ENCODE measurements at regions not wholly inside any gene's neighbourhood (a gene's known extent, or its start where the extent isn't known, plus 50 kb on each side); places are given as distances from the start of the nearest gene placed in this dataset.

DNA sequence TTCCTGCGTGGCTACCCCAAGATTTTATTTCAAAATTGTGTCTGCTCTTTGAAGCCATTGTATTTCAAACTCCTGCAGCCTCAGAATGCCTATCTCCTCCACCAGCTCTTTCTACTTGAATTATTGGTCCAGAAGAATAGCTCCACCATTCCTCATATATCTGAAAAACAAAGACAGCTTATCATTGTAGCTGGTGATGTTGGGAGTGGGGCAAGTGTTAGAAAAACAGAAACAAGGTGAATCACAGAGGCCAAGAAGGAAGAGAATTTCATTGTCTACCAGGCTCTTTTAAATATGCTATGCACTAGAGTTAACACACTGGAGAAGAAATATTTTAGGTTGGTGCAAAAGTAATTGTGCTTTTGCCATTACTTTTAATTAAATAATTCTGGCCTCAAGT, 307.9 kb upstream of the ROPN1 start:
- Histone ChIP-seq H3K4me1 (ENCODE audit: insufficient read depth, low read length, poor library complexity, severe bottlenecking) (peaks cover 51% of the 10 kb centered on the region), H3K4me3 (ENCODE audit: low read length, poor library complexity, severe bottlenecking) (peak overlapping the region; percentile 45), H3K36me3 (ENCODE audit: insufficient read depth, low read length) (no peaks in the 10 kb centered on the region), H4K20me1 (ENCODE audit: insufficient read depth, low read length, poor library complexity, severe bottlenecking) (no peaks in the 10 kb centered on the region), H3F3A (ENCODE audit: low read depth) (no peaks in the 10 kb centered on the region), H3K9me2 (replicated peaks; ENCODE audit: low read depth, low read length) (no peaks in the 10 kb centered on the region), H3K27me3 (ENCODE audit: insufficient read depth, low read length, poor library complexity, severe bottlenecking) (no peaks in the 10 kb centered on the region), H2AFZ (ENCODE audit: low read length) (no peak overlapping the region), H3K4me2 (ENCODE audit: low read depth, low read length, poor library complexity, severe bottlenecking) (peak overlapping the region; percentile 62), H3K9me3 (ENCODE audit: insufficient read depth, low read depth, low read length) (no peaks in the 10 kb centered on the region), H3K9ac (ENCODE audit: low read depth, low read length, poor library complexity, severe bottlenecking) (peak overlapping the region; percentile 60), H3K79me2 (ENCODE audit: insufficient read depth, low read length) (no peaks in the 10 kb centered on the region)
- TF ChIP-seq CTCF (conservative IDR thresholded peaks at IDR 0.05; ENCODE audit: low read length) (no peak), EZH2phosphoT487 (IDR thresholded peaks at IDR 0.05; ENCODE audit: borderline replicate concordance) (no peak)

- Histone ChIP-seq H3K9me2 (replicated peaks; ENCODE audit: low read depth, low read length) (no peaks in the 10 kb centered on the region), H3K9me3 (ENCODE audit: insufficient read depth, low read depth, low read length) (no peaks in the 10 kb centered on the region), H3F3A (ENCODE audit: low read depth) (no peaks in the 10 kb centered on the region), H3K4me3 (ENCODE audit: low read length, poor library complexity, severe bottlenecking) (no peak overlapping the region), H3K27me3 (ENCODE audit: insufficient read depth, low read length, poor library complexity, severe bottlenecking) (no peaks in the 10 kb centered on the region), H4K20me1 (ENCODE audit: insufficient read depth, low read length, poor library complexity, severe bottlenecking) (no peaks in the 10 kb centered on the region), H3K4me2 (ENCODE audit: low read depth, low read length, poor library complexity, severe bottlenecking) (no peak overlapping the region), H2AFZ (ENCODE audit: low read length) (no peak overlapping the region), H3K9ac (ENCODE audit: low read depth, low read length, poor library complexity, severe bottlenecking) (no peak overlapping the region), H3K79me2 (ENCODE audit: insufficient read depth, low read length) (no peaks in the 10 kb centered on the region), H3K36me3 (ENCODE audit: insufficient read depth, low read length) (no peaks in the 10 kb centered on the region), H3K4me1 (ENCODE audit: insufficient read depth, low read length, poor library complexity, severe bottlenecking) (peaks cover 51% of the 10 kb centered on the region)
- TF ChIP-seq CTCF (conservative IDR thresholded peaks at IDR 0.05; ENCODE audit: low read length) = no peak
- no peak for TF ChIP-seq EZH2phosphoT487 (IDR thresholded peaks at IDR 0.05; ENCODE audit: borderline replicate concordance)
Measured at GRCh38 chr3:124300416-124300815, 308.5 kb upstream of the ROPN1 start.

DNA sequence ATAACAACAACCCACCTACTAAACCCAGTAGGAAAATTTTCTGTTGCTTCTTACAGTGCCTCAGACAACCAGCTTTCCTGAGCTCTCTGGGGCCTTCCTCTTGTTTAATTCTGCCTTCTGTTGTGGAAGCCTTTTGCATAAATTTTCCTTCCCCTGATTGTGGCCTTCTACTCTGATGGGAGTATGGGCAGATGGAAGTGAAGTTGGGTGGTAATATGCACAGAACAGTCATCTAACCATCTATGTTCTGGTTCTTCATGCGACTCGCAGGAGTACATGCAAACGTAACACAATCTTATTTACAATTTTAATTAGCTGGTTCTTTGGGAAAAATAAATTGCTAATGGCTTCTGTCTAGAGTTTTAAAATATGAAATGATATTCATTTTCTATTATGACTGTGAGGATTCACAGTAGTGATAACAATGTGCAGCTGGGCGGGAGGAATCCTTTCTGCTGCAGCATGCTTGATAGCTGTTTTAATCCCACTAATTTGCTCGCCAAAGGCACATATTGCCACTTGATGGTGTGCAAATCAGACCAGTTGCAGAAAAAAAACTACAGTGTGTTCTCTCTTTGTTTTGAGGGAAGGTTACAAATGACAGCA, 311.5 kb upstream of the ROPN1 start:
- Histone ChIP-seq H3K4me1 (ENCODE audit: insufficient read depth, low read length, poor library complexity, severe bottlenecking) (peaks cover 25% of the 10 kb centered on the region), H3K9me3 (ENCODE audit: insufficient read depth, low read depth, low read length) (0 out of 2 replicates have a peak, but pooled peaks cover 9% of the 10 kb centered on the region), H3K9ac (ENCODE audit: low read depth, low read length, poor library complexity, severe bottlenecking) (no peak overlapping the region), H2AFZ (ENCODE audit: low read length) (no peak overlapping the region), H4K20me1 (ENCODE audit: insufficient read depth, low read length, poor library complexity, severe bottlenecking) (no peaks in the 10 kb centered on the region), H3K9me2 (replicated peaks; ENCODE audit: low read depth, low read length) (no peaks in the 10 kb centered on the region), H3K4me3 (ENCODE audit: low read length, poor library complexity, severe bottlenecking) (no peak overlapping the region), H3K4me2 (ENCODE audit: low read depth, low read length, poor library complexity, severe bottlenecking) (no peak overlapping the region), H3F3A (ENCODE audit: low read depth) (no peaks in the 10 kb centered on the region), H3K36me3 (ENCODE audit: insufficient read depth, low read length) (no peaks in the 10 kb centered on the region), H3K79me2 (ENCODE audit: insufficient read depth, low read length) (no peaks in the 10 kb centered on the region), H3K27me3 (ENCODE audit: insufficient read depth, low read length, poor library complexity, severe bottlenecking) (no peaks in the 10 kb centered on the region)
- no peak for TF ChIP-seq CTCF (conservative IDR thresholded peaks at IDR 0.05; ENCODE audit: low read length)
- no peak for TF ChIP-seq EZH2phosphoT487 (IDR thresholded peaks at IDR 0.05; ENCODE audit: borderline replicate concordance)

All from Loucy (cell line).